ENCODE measurements at regions not wholly inside any gene's neighbourhood (a gene's known extent, or its start where the extent isn't known, plus 50 kb on each side); places are given as distances from the start of the nearest gene placed in this dataset.

DNA sequence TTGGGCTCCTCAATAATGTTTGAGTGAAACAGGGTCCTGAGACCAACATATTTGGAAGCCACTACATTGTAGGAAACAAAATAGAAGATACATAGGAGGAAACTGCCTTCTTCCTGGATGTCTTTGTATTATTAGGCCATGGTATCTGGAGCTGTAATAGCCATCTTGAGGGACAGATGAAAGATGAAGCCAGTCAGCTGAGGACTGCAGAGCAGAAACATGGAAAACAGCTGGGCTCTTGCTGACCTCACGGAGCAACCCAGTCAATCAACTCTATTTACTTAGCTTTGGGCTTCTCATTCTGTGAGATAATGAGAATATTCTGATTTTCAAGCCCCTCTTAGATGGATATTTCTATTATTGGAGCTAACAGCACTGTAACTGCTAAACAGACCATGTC is 962.4 kb downstream of the BCL11B start:
- TF ChIP-seq, protein P1, sequence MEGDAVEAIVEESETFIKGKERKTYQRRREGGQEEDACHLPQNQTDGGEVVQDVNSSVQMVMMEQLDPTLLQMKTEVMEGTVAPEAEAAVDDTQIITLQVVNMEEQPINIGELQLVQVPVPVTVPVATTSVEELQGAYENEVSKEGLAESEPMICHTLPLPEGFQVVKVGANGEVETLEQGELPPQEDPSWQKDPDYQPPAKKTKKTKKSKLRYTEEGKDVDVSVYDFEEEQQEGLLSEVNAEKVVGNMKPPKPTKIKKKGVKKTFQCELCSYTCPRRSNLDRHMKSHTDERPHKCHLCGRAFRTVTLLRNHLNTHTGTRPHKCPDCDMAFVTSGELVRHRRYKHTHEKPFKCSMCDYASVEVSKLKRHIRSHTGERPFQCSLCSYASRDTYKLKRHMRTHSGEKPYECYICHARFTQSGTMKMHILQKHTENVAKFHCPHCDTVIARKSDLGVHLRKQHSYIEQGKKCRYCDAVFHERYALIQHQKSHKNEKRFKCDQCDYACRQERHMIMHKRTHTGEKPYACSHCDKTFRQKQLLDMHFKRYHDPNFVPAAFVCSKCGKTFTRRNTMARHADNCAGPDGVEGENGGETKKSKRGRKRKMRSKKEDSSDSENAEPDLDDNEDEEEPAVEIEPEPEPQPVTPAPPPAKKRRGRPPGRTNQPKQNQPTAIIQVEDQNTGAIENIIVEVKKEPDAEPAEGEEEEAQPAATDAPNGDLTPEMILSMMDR (IDR thresholded peaks at IDR 0.05) = no peak
- TF ChIP-seq ZFX (IDR thresholded peaks at IDR 0.05; ENCODE audit: borderline replicate concordance) = no peak
